ENCODE measurements at regions not wholly inside any gene's neighbourhood (a gene's known extent, or its start where the extent isn't known, plus 50 kb on each side); places are given as distances from the start of the nearest gene placed in this dataset.
"Not testable (repeated sequence)": the region's sequence is repeated elsewhere in the genome, so short reads cannot be mapped to it uniquely, and the experiment has no call there.

DNA sequence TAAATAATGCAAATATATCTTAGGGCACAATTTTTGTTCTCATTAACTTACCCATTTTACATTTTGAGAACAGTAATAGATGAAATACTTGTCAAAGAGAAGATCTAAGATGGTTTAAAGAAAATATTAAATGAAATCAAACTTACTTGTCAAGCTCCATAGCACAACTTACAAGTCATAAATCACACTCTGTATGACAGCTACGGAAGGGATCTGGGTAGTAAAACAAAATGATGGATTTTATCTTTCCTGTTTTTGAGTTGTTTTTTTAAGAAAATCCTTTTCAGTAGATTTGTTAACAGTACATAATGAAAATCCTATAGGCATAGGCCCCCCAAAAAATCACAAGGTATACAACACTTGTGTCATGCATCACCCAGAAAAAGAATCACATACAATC is 84.4 kb upstream of the ANTXRL start:
- DNase-seq (ENCODE audit: low spot score), result not testable (repeated sequence)

DNA sequence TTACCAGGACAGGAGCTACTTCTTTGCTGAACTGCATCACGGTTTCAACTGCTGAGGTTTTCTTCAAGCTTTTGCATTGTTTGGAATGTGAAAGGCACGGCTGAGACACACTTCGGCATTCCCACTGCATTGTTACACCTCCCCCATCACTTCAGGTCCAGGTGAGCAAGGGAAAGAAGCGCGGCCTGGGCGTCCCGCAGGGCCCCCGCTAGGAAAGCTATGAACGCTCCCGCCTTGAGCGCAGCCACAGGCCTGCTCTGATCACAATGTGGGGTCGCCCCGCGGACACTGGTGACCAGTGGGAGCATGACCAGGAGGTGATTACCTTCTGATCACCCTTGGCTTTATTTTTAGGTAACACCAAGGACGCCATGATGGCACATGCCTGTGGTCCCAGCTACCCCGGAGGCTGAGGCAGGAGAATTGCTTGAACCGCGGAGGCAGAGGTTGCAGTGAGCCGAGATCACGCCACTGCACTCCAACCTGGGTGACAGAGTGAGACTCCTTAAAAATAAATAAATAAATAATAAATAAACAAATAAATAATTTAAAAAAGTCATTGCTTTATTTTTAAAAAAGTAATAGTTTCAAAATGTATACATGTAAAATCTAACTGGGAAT is 82.2 kb upstream of the ANTXRL start:
- DNase-seq (ENCODE audit: low spot score), result not testable (repeated sequence)

DNA sequence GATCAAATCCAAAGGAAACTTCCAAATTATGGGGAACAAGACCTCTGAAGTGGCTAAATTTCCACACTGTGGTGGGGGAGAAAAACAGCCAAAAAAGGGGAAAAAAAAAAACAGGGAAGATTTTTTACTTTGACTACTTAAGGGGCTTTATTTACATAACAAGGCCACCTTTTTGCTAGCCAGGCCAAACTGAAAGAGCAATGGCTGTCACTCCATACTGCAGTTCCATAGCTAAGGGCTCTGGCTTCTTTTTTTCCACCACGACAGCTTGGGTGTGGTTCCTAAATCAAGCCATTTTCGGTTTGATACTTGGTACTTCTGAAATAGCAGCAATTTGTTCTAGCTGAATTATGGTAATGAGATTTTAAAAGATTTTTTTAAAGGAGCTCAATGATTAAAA is 76.4 kb upstream of the ANTXRL start:
- not testable (repeated sequence) for DNase-seq (ENCODE audit: low spot score)

DNA sequence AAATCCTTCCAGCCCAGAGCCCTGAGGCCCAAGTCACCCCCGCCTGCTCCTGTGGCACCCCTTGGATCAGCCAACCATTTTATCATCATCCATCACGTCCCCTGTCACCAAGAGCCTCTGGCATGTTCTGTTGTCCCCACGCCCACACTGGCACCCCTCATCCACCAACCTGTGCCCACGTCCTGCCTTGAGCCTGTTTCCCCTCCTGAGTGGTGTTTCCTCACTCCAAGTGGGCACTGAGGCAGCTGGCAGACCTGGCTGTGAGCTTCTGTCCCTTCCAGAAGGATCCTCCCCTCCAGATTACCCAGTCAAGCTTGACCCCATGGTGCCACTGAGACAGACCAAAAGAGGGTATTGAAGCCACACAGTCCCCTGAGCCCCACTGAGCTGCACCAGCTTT is 71.4 kb upstream of the ANTXRL start:
- no peak for DNase-seq (ENCODE audit: low spot score)

DNA sequence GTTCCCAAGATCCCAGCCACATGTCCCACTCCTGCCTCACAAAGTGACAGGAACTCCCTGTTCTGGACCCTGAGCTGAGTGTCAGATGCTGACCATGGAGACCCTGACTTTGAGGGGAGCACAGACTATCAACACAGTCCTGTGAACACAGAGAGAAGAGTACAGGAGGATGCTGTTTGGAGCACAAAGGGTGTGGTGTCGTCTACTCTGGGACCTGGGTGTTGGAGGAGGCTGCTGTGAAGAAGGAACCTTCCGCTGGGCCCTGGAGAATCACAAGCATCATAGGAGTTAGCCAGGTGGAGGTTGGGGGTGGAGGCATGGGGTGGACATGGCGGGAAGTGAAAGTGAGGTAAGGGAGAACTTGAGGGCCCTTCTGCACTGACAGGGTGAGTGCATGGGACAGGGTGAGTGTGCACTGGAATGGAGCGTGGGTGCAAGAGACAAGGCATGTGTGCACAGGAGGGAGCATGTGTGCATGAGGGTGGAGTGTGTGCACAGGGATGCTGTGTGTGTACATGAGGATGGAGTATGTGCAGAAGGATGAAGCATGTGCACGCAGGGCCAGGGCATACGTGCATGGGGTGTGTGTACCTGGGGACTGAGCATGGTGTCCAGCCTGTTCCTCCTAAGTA is 70.7 kb upstream of the ANTXRL start:
- no peak for DNase-seq (ENCODE audit: low spot score)

DNA sequence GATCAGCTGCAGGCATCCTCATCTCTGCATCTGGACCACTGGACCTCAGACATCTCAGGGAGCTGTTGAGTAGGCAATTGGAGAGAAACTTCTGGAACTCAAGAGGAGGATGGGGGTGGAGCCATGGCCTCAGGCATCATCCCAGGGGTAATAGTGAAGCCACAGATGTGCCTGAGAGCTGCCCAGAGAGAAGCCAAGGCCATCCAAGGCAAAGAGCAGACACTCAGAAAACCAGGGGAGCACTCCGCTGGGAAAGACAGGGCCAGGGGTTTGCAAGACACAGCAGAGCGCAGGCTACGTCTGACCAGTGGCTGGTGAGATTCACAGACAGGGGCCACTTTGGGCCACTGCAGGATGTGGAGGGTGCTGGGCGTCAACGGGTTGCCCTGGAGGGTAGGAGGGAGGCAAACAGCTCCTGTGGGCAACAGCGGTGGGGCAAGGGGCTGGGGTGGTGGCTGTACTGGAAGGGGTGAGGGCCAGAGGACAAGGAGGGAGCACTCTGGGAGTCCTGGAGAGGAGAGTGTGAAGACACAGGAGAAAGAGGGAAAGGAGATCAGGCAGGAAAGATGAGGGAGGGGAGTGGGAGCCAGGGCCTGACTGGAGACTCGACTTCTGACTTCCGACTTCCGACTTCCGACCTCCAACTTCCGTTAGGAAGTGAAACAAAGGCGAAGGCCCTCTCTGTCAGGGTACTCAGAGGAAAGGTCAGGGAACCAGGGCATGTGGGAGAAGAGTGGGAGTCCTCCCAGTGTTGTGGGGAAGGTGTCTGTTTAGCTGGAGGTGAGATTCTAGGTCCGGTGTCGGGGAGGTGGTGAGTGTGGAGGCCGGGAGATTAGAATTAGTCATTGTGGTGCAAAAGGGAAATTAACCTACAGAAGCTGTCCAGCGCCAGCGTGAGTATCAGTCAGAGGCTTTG is 69.7 kb upstream of the ANTXRL start:
- DNase-seq (ENCODE audit: low spot score), result no peak

DNA sequence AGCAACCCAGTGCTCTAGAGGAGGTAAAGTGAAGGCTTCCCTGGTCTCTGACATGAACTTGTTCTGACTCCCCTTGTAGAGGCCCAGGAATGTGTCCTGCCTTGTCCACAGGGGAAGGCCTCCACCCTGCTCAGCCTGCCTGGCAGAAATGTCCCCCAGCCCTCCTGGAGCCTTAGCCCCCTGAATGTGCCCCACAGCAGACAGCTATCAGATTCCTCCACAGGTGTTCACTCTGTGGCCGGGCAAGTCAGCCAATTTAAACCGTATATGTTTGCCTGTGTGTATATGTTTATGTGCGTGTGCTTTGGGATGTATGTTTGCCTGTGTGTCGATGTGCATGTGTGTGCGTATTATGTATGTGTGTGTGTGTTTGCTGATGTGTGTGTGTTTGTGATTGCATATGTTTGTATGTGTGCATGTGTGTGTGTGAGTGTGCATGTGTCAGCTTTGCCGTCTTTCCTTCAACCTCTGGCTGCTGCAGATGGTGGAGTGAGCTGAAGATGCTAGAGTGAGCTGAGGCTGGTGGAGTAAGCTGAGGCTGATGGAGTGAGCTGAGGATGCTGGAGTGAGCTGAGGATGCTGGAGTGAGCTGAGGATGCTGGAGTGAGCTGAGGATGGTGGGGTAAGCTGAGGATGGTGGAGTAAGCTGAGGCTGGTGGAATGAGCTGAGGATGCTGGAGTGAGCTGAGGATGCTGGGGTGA is 68.9 kb upstream of the ANTXRL start:
- no peak for DNase-seq (ENCODE audit: low spot score)

DNA sequence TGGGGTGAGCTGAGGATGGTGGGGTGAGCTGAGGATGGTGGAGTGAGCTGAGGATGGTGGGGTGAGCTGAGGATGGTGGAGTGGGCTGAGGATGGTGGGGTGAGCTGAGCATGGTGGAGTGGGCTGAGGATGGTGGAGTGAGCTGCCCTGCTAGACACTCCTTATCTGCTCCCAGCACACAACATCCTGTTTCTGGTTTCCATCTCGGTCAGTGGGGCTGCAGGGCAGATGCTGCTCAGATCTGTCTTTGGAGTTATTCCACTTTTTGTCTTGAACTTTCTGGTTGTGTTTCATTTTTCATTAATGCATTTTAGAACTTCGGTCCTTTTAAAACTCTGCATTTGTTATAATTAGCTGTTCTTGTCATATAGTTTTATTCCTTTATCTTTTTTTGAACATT is 67.9 kb upstream of the ANTXRL start:
- DNase-seq (ENCODE audit: low spot score), result no peak

DNA sequence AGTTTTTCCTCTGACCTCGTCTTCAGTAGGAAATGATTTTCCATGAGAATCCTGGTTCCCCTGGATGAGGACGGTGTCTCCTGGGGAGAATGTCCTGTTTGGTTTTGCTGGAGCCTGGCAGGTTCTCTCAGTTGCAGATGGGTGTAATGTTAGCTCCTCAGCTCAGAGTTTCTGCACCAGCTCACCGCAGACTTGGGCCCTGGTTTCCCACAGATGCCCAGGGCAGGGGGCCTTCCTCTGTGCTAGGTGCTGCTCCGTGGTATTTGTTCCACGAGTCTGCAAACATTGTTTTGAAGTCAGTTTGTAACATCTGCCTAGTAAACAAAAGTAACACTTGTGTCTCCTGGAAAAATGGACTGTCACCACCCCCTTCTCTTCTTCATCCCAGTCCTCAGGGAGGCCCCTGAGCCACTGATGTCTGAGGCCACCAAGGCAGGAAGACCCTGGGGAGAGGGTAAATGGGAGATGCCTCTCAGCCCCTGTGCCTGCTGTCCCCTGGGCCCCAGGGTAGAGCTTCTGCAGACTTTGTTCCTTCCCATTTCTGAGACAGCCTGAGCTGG is 67.3 kb upstream of the ANTXRL start:
- not testable (repeated sequence) for DNase-seq (ENCODE audit: low spot score)

DNA sequence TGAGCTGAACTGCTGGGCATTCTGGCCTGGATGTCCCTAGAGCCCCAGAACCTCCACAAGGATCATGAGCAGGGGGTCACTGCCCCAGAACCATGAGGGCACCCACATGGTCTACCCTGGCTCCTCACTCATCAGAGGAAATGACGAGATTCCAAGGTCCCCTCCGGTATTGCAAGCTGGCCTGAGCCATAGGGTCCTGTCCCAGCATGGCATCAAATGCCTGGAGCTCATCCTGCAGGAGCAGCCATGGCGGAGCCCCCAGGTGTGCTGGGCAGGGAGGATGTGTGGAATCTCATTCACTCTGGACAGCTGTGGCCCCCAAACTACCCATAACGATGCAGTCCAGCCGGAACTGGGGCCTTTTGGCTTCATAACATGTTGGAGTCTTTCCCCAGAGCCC is 66.6 kb upstream of the ANTXRL start:
- no peak for DNase-seq (ENCODE audit: low spot score)

DNA sequence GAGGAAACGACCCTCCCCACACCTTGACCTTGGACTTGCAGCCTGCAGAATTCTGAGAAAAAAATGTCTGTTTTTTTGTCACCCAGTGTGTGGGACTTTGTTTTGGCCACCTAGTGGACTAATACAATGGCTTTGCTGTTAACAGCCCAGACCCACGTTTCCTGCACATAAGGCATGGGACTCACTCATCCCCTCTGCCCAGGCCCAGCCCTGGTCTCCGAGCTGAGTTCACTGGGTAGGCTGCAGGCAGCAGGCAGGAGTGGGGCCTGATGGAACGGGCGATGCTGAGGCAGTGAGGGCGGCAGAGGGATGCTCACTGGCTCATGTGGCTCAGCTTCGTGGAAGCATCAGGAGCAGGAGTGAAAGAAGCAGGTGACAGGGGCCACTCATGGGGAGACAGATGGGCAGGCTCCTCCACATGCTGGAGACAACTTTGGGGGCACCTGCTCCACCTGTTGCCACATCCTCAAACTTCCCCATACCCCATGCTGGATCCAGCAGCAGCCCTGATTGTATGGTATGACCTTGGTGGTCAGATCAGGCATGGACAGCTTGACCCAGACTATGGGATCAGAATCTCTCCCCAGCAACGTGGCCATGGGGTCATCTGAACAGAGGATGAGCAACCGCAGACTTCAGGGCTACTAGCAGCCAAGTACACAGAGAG is 65.8 kb upstream of the ANTXRL start:
- DNase-seq (ENCODE audit: low spot score), result no peak

DNA sequence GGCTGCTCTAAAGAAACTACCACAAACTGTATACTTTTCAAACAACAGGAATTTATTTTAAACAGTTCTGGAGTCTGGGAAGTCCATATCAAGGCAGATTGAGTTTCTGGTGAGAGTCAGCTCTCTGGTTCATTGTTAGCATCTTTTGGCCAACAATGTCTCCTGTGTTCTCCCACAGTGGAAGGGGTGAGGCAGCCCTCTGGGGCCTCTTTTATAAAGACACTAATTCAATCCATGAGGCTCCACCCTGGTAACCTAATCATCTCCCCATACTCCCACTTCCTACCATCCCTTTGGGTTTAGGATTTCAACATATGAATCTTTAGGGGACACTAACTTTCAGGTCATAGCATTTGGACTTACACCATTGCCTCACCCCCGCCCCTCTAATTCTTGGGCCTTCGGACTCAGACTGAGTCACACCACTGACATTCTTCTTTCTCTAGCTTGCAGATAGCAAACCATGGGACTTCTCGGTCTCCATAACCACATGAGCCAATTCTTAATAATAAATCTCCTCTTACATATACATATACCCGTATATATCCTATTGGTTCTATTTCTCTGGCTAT is 64.3 kb upstream of the ANTXRL start:
- DNase-seq (ENCODE audit: low spot score), result no peak

DNA sequence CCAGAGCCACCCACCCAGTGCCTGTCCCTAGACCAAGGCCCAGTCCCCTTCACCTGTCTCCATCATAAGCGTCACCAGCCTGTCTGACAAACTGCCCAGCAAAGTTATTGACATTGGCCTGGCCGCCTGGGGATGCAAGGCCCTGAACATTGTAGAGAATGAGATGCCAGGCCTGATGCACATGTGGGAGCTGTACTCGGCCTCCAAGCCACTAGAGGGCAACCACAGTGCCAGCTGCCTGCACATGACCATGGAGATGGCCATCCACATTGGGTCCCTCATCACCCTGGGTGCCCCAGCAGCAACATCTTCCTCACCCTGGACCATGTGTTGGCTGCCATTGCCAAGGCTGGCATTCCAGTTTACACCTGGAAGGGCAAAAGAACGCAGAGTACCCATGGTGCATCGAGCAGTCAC is 63.7 kb upstream of the ANTXRL start:
- DNase-seq (ENCODE audit: low spot score), result no peak

DNA sequence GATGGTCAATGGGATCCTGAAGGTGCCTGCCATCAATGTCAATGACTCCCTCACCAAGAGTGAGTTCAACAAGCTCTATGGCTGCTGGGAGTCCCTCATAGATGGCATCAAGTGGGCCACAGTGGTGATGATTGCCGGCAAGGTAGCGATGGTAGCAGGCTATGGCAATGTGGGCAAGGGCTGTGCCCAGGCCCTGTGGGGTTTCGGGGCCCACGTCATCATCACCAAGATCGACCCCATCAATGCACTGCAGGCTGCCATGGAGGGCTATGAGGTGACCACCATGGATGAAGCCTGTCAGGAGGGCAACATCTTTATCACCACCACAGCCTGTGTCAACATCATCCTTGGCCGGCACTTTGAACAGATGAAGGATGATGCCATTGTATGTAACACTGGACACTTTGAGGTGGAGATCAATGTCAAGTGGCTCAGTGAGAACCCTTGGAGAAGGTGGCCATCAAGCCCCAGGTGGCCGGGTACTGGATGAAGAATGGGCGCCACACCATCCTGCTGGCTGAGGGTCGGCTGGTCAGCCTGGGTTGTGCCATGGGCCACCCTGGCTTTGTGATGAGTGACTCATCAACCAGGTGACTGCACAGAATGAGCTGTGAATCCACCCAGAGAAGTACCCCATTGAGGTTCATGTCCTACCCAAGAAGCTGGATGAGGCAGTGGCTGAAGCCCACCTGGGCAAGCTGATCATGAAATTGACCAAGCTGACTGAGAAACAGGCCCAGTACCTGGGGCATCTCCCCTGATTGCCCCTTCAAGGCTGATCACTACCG is 63.0 kb upstream of the ANTXRL start:
- DNase-seq (ENCODE audit: low spot score), result no peak

DNA sequence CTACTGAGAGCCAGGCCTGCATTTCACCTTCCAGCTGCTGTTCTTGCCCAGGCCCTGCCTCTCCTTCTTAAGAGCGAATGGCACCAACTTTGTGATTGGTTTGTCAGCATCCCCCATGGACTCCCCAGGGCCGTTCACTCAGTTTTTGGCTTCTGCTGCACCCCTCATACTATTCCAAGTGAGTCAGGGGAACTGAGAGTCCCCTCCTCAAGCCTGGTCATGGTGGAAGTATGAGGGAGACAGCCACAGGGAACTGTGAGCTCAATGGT is 62.4 kb upstream of the ANTXRL start:
- no peak for DNase-seq (ENCODE audit: low spot score)

DNA sequence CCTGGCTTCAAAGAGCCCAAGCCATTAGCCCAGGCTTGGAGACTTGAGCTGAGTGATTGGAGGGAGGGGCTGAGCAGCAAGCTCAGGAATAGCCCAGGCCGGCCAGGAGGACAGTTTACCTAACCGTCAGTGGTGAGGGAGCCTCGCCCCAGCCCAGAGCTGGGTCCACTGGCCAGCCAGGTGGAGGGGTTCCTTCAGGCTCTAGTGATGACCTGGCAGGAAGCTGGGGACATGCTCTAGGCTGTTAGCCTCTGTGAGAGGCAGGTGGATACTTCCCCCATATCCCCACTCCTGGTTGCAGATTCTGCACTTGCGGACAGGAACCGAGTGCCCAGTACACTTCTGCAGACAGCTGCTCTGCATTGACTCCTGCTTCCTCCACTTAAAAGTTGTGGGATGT is 61.2 kb upstream of the ANTXRL start:
- no peak for DNase-seq (ENCODE audit: low spot score)

DNA sequence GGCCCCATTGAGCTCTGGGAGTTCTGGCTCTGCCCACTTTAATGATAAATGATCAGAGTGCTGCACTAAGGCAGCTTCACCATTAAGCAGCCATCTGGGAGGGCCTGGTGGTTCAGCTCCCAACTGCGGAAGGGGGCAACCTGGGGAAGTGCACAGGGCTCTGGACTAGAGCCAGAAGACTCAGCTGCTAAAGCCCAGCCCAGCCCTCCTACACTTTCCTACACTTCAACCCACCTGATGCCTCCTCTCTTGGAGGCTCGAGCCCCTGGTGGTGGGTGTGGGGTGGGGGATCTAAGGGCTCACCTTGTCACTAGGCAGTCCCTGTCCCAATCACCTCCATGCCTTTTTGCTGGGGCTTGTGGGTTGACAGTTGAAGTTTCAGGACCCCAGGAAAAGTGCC is 60.6 kb upstream of the ANTXRL start:
- no peak for DNase-seq (ENCODE audit: low spot score)

DNA sequence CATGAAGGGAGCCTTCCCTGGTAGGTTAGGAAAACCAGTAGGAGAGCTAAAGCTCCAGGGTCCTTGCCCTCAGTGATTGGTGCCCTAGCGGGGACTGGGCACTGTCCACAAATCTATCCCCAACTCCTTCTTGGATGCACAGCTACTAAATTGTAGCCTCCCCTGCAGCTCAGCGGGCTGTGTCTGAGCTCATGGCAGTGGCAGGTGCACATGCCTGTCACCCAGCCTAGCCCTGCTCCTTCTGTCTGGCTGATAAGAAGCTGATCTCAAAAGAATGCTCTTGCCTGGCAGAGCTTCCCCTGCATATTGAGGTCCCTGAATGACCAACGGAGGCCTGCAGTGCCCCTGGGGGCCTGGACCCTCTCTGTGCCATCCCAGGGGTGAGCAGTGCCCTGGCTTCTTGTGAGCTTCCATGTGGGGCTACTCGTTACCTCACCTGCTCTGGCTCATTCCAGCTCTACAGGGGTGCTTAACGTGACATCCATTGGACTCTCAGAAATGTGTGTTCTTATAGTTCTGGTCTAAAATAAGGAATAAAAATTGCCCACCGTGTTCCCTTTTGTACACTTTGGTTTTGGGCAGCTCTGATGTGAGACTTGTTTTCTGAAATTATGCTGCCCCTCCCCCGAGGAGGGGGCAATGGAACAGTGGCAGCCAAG is 59.8 kb upstream of the ANTXRL start:
- no peak for DNase-seq (ENCODE audit: low spot score)

DNA sequence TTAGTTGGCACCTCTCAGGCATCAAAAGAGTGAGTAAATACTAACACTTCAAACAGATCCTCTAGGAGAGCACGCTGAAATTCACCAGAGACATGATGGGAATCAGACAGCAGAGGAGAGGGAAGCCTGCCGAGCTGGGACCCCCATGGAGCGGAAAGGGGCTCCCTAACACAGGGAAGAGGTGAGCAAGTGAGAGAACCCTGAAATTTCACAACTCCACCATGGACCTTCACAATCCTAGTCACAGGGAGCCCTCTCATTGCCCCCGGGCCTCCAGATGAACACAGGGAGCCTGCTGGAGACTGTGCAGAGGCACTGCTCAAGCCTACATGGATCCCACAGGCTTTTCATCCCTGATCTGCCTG is 59.2 kb upstream of the ANTXRL start:
- no peak for DNase-seq (ENCODE audit: low spot score)

DNA sequence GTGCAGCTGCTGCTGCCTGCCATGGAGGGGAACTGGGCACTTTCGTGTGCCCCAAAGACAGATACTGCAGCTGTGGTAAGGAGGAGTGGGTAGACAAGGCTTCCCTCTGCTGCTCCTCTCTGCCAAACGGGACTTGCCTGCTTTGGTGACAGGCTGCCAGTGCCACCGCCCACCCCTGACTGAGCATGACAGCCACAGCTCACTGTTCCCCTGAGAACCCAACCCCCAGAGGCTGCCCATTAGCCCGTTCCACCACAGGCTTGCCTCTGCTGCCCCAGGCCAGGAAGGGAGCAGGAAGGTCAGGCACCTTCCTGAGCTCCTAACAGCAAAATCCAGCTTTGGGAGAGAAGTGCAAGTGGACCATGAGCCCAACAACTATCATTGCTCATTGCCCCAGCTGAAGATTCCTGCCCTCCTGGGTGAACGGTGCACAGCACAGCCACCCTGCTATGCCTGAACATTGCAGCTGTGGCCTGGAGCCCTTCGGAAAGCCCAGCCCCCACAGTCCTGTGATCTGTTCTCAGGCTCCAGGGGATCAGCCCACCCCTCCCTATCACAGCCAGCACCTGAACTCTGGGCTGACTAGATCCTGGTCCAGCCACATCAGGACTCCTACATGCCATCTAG is 58.7 kb upstream of the ANTXRL start:
- no peak for DNase-seq (ENCODE audit: low spot score)
